ENCODE measurements at regions not wholly inside any gene's neighbourhood (a gene's known extent, or its start where the extent isn't known, plus 50 kb on each side); places are given as distances from the start of the nearest gene placed in this dataset.
"Not testable (repeated sequence)": the region's sequence is repeated elsewhere in the genome, so short reads cannot be mapped to it uniquely, and the experiment has no call there.

DNA sequence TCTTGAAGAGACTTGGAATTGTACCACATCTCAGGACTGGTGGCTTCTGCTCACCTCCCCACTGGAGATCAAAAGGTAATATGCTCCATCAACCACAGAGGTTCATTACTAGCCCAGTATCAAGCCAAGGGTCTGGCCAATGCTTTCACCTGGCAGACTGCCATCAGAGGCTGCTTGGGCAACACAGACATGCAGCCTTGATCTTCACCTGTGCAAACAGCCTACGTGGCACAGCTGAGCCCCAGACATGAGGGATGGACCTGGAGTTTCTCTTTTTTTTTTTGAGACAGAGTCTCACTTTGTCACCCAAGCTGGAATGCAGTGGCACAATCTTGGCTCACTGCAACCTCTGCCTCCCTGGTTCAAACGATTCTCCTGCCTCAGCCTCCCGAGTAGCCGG lies 105.6 kb upstream of the HES1 start:
- no peak overlapping the region for H3K4me3 Mint-ChIP-seq
- no peaks in the 10 kb centered on the region for H3K36me3 Mint-ChIP-seq (ENCODE audit: low read depth)
- no peaks in the 10 kb centered on the region for H3K4me1 Mint-ChIP-seq (ENCODE audit: low read depth)
- no peak overlapping the region for H3K27ac Mint-ChIP-seq
- DNase-seq, result no peak
- no peaks in the 10 kb centered on the region for H3K9me3 Mint-ChIP-seq
- peaks cover 5% of the 10 kb centered on the region for H3K27me3 Mint-ChIP-seq

DNA sequence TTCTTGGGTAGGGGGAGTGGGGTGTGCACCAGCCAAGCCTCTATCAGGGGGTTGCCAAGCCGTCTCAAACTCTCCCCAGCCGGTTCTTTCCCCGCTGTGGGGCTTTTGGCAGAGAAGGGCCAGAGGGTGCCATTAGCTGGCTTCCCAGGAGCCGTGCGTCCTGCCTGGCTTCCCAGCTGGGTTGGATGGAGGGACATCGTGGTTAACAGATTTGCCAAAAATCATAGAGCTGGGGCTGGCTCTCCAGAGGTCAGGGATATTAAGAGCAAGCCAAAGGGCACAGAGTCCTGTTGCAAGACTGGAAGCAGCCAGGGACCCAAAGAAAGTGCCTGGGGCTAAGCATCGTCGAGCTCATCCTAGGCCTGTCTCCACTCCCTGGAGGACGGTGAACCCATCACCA lies 104.6 kb upstream of the HES1 start:
- H3K27me3 Mint-ChIP-seq, result peaks cover 5% of the 10 kb centered on the region
- no peaks in the 10 kb centered on the region for H3K4me1 Mint-ChIP-seq (ENCODE audit: low read depth)
- no peaks in the 10 kb centered on the region for H3K9me3 Mint-ChIP-seq
- no peak for DNase-seq
- no peak overlapping the region for H3K4me3 Mint-ChIP-seq
- no peaks in the 10 kb centered on the region for H3K36me3 Mint-ChIP-seq (ENCODE audit: low read depth)
- no peak overlapping the region for H3K27ac Mint-ChIP-seq

DNA sequence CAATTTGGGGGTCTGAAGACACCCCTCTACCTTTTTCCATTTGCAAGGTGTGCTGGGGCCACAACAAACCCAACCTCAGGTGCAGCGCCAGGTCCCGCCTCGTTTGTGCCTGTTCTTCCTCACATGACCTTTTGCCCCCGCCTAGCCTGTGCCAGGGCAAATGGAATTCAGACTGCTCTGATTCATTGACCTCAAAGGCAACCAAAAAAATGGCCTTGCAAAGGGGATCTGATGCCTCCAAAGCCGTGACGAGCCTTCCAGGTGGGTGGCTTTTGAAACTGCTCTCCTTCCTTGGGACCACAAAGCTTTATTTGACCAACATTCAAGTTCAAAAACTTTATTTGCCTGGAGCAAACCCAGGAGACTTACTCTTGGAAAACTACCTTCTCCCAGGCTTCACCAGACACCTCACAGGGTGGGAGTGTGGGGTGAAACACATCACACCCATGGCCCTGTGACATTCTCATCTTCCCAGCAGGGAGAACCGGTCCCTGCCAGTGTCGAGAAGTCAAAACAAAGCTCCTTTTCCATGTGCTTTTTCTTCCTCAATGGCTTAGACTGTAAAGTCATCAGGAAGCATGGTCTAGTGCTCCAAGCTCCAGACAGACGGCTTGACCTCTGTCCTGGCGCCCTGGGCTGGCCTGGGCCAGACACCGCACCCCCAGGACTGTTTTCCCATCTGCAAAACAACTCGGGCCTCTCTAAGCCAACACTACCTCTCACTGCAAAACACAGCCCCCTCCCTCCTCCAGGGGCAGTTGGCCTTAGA lies 103.9 kb upstream of the HES1 start:
- H3K27ac Mint-ChIP-seq, result no peak overlapping the region
- H3K27me3 Mint-ChIP-seq, result peaks cover 5% of the 10 kb centered on the region
- H3K9me3 Mint-ChIP-seq, result no peaks in the 10 kb centered on the region
- no peaks in the 10 kb centered on the region for H3K36me3 Mint-ChIP-seq (ENCODE audit: low read depth)
- H3K4me3 Mint-ChIP-seq, result no peak overlapping the region
- DNase-seq, result no peak
- no peaks in the 10 kb centered on the region for H3K4me1 Mint-ChIP-seq (ENCODE audit: low read depth)

DNA sequence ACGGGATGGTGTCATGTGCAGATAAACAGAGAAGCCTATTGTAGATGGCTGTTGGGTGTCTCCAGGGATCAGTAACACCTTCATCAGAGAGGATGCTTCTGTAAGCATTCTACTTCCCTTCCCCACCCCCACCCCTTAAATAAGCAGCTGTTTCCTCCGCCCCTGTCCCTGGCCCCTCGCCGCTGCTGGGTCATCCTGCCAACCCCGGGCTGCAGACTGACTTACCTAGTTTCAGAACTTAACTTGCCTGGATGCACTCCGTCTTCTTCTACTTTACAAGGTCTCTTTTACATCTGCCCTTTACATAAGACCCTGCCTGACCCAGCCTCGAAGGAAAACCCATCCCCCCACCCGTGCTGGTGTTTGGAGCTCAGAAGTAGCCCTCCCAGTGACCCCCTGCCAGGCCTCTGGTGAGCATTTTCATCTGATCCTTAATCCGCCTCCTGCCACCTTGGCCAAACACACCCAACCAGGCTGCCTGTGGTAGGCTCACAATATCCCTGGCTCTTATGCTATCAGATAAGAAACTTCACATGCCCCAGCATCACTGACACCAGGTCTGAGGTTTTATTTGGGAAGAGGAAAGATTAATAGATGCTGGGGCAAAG lies 103.0 kb upstream of the HES1 start:
- no peaks in the 10 kb centered on the region for H3K4me1 Mint-ChIP-seq (ENCODE audit: low read depth)
- no peak overlapping the region for H3K4me3 Mint-ChIP-seq
- peaks cover 2% of the 10 kb centered on the region for H3K27me3 Mint-ChIP-seq
- no peak overlapping the region for H3K27ac Mint-ChIP-seq
- H3K9me3 Mint-ChIP-seq, result no peaks in the 10 kb centered on the region
- no peak for DNase-seq
- no peaks in the 10 kb centered on the region for H3K36me3 Mint-ChIP-seq (ENCODE audit: low read depth)

DNA sequence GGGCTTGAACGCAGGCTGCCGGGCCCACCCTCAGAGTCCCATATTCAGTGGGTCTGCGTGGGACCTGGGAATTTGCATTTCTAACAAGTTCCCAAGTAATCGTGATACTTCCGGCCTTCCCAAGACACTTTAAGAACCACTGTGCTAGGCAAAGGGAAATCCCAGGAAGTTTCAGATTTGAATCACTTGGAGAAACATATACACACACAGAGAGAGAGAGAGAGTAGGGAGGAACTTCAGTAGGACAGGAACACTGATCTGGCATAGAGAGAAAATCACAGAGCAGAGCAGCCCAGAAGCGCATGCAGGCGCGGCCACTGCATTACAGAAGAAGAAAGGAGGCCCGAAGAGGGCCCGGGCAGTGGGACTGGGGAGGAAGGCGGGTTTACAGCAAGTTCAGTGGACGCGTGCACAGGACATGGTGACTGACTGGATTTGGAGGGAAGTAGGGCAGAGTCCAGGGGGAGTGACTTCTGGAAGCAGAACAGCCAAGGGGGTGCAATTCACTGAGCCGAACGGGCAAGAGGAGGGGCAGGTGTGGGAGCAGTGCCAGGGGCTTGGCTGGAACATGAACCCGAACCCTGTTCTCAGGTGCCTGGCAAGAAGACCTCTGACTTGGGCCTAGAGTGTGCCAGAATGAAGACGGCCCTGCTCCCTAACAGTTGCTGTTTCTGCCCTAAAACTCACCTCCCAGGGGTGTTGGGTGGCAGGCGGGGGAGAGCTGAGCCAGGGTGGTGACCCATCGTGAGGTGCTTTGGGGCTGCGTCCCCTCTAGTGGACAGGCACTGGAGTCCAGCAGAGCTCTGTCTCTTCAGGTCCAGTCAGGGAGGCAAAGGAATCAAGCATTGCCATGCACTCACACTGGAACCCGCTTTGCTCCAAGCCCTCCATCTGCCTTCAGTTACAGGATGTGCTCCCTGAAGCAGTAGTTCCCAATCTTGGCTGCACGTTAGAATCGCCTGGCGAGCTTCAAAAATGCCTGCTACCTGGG lies 101.3 kb upstream of the HES1 start:
- Mint-ChIP-seq H3K4me1 (ENCODE audit: low read depth) (no peaks in the 10 kb centered on the region), H3K36me3 (ENCODE audit: low read depth) (no peaks in the 10 kb centered on the region), H3K4me3 (no peak overlapping the region), H3K27ac (no peak overlapping the region), H3K27me3 (peaks cover 3% of the 10 kb centered on the region), H3K9me3 (no peaks in the 10 kb centered on the region)
- DNase-seq, result no peak

DNA sequence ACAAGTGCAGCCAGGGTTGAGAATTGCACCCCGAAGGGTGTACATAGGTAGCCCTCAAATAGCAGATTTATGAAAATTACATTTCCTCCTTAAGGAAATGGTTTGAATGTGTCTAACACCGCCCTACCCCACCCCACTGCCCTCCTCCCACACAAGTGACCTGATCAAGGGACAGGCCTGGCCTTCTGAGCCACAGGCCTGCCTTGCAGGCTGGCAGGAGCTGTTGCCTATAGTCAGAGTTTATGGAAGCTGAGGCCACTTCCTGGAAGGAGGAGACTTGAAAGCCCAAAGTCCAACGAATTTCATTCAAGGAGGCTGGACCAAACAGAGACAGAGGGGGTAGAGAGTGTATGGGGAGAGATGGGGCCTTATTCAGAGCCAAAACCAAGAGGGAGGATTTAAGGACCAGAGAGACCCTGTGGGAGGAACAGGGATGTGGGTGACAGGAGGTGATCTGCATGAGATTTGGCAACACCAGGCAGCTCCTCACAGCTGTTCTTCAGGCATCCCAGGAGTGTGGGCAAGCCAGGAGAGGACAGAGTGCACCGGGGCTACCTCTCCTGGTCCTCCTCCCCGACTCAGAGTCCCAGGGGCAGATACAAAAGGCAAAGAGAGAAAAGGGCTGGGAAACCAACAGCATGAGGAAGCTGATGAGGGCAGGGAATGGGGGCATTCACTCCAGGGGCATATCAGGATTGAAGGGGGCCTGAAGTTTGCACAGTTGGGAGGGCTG lies 100.4 kb upstream of the HES1 start:
- Mint-ChIP-seq H3K9me3 (no peaks in the 10 kb centered on the region), H3K4me3 (no peak overlapping the region)

DNA sequence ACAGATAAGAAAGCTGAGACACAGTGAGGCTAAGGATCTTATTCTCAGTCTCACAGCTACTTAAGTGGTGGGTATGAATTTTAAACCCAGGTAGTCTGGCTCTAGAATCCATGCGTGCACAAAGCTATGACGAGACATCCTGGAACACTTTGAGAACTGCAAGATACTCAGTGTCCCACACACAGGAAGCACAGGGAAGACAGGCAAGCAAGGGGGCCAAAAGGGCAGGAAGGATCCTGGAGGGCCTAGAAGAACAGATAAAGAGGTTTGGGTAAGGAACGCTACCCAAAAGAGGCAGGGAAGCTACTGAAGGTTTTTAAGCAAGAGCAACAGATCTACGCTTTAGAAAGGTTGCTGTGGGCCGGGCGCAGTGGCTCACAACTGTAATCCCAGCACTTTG lies 99.1 kb upstream of the HES1 start:
- Mint-ChIP-seq H3K36me3 (ENCODE audit: low read depth) (no peaks in the 10 kb centered on the region), H3K4me1 (ENCODE audit: low read depth) (no peaks in the 10 kb centered on the region), H3K4me3 (no peak overlapping the region), H3K9me3 (no peaks in the 10 kb centered on the region), H3K27me3 (peaks cover 3% of the 10 kb centered on the region), H3K27ac (no peak overlapping the region)
- no peak for DNase-seq

More for the DNA sequence above, 100.4 kb upstream of the HES1 start:
- Mint-ChIP-seq H3K36me3 (ENCODE audit: low read depth) (no peaks in the 10 kb centered on the region), H3K27ac (no peak overlapping the region), H3K4me1 (ENCODE audit: low read depth) (no peaks in the 10 kb centered on the region), H3K27me3 (peaks cover 3% of the 10 kb centered on the region)
- DNase-seq, result no peak

DNA sequence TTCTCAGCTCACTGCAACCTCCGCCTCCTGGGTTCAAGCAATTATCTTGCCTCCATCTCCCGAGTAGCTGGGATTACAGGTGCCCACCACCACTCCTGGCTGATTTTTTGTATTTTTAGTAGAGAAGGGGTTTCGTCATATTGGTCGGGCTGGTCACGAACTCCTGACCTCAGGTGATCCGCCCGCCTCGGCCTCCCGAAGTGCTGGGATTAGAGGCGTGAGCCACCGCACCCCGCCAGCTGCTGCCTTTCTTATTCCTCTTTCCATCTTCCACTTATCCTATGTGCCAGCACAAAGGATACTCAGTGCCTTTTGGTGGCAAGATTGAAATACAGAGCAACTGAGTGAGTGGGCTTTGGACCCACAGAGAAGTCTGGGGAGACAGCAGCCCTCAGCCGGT lies 97.6 kb upstream of the HES1 start:
- H3K4me1 Mint-ChIP-seq (ENCODE audit: low read depth); H3K27ac Mint-ChIP-seq; H3K36me3 Mint-ChIP-seq (ENCODE audit: low read depth); H3K27me3 Mint-ChIP-seq; DNase-seq; H3K4me3 Mint-ChIP-seq; H3K9me3 Mint-ChIP-seq: not testable (repeated sequence)

DNA sequence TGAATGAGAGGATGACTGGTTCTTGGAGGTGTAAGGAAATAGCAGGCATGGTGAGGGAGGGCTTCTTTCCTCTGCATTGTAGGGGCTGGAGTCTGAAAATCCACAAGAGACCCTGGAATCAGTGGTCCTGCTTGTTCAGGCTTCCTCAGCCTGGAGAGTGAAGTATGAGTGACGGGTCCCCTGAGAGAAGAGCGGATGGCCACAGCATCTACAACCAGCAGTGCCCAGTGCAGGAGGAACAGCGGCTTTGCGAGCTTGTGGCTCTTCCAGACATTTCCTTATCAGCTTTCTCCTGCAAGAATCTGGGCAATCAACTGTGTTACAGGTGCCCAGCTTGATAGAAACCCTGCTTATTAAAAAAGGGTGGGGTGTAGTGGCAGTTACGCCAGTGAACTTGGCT lies 97.0 kb upstream of the HES1 start:
- Mint-ChIP-seq H3K9me3 (no peaks in the 10 kb centered on the region), H3K4me3 (no peak overlapping the region), H3K36me3 (ENCODE audit: low read depth) (no peaks in the 10 kb centered on the region), H3K27me3 (peaks cover 3% of the 10 kb centered on the region), H3K27ac (no peak overlapping the region), H3K4me1 (ENCODE audit: low read depth) (no peaks in the 10 kb centered on the region)
- no peak for DNase-seq

DNA sequence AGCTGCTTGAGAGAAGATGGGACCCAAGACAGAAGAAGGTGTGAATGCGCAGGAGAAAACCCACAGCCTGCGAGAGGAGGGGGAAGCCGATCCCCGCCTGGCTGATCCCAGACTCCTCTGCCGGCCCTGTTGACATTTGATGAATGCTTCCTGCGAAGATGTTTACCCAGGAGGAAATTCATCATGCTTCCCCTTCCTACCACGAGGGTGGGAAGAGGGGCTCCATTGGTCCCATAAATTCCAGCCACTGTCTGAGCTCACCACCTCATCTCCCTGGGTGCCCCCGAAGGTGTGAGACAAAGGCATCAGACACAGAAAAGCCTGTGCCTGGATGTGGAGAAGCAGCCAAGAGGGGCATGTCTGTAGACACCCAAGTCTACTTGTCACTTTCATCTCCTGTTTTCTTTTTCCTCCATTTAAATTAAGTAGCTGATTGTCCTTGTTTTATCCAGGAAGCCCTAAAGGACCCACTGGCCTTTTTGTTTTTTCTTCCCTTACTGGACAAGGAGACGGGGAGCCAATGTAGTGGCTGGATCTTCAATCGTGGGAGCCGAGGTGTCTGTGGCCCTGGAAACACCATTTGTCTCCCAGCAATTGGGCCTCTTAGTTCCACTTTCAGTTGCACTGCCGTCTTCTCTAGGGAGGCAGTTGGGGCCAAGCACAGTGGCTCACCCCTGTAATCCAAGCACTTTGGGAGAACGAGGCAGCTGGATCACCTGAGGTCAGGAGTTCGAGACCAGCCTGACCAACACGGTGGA lies 95.3 kb upstream of the HES1 start:
- no peaks in the 10 kb centered on the region for H3K9me3 Mint-ChIP-seq
- peaks cover 3% of the 10 kb centered on the region for H3K27me3 Mint-ChIP-seq
- H3K4me1 Mint-ChIP-seq (ENCODE audit: low read depth), result no peaks in the 10 kb centered on the region
- H3K27ac Mint-ChIP-seq, result no peak overlapping the region
- no peak overlapping the region for H3K4me3 Mint-ChIP-seq
- no peaks in the 10 kb centered on the region for H3K36me3 Mint-ChIP-seq (ENCODE audit: low read depth)
- DNase-seq, result no peak

DNA sequence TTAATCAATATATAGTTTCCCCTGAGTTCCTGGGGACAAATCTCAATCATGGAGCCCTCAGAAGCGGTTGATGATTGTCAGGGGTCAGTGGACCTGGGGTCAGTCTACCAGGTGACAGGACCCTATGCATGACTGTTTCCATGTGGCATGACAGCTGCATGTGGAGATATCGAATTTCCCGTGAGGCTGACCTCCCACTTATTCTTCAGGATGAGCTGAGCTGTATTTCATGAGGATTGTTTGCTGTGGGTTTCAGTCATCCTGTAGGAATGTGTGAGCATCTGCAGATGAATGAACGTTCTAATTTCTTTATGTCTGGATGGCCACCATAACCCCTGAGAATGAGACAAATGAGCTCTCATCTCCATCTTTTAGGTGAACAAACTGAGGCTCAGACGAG lies 93.0 kb upstream of the HES1 start:
- DNase-seq, result no peak

DNA sequence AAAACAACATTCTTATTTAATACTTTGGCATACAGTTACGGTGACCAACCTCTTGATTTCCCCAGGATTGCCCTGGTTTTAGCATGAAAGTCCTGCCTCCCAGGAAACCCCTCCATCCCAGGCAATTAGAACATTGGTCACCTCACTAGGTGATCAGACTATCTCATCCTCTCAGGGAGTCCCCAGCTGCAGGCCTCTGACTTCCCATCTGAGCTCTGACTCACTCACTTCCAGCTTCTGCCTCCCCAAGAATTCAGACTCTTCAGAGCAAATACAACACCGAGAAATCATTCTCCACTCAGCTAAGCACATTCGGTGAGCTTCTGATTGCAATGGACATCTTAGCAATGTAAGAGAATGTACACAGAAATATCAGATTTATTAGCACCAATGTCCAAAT lies 92.4 kb upstream of the HES1 start:
- no peaks in the 10 kb centered on the region for H3K4me1 Mint-ChIP-seq (ENCODE audit: low read depth)
- no peaks in the 10 kb centered on the region for H3K36me3 Mint-ChIP-seq (ENCODE audit: low read depth)
- H3K9me3 Mint-ChIP-seq, result no peaks in the 10 kb centered on the region
- H3K27me3 Mint-ChIP-seq, result no peaks in the 10 kb centered on the region
- no peak overlapping the region for H3K4me3 Mint-ChIP-seq
- no peak overlapping the region for H3K27ac Mint-ChIP-seq
- DNase-seq, result no peak

More for the DNA sequence above, 93.0 kb upstream of the HES1 start:
- no peaks in the 10 kb centered on the region for H3K4me1 Mint-ChIP-seq (ENCODE audit: low read depth)
- H3K36me3 Mint-ChIP-seq (ENCODE audit: low read depth), result no peaks in the 10 kb centered on the region
- peaks cover under 1% of the 10 kb centered on the region for H3K27me3 Mint-ChIP-seq
- H3K4me3 Mint-ChIP-seq, result no peak overlapping the region
- H3K9me3 Mint-ChIP-seq, result no peaks in the 10 kb centered on the region
- no peak overlapping the region for H3K27ac Mint-ChIP-seq

DNA sequence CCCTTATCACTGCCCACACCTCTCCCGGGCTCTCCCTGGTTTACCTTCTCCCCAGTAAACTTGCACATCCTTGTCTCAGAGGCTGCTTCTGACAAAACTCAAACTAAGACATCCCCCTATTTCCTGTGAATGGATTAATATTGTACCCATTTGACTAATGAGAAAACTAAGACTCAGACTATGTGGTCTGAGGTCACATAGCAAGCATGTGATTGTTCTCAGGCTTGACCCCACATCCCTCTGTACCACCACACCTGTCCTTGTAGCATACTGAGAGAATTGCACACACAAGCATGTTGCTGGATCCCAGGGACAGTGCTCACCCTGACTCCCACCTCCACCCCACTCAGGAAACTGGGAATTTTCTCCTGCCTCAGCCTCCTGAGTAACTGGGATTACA lies 90.7 kb upstream of the HES1 start:
- Mint-ChIP-seq H3K4me3 (no peak overlapping the region), H3K27ac (no peak overlapping the region)

DNA sequence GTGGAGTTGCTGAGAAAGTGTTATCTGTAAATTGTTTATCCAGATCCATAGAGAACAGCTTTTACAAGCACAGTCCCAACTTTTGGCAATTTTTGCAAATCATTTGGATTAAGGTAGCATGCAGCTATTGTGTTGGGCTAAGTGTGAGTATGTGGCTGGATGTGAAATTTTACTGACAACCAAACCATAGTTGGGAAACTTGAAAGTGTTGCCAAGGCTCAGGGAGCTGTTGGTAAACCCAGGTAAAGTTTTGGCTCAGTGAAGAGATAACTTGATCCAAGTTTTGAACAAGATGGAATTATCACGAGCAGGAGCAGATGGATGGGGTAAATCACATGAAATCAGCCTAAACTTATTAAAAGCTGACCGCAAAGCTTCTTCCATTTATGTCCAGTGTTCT lies 90.0 kb upstream of the HES1 start:
- Mint-ChIP-seq H3K4me1 (ENCODE audit: low read depth) (no peaks in the 10 kb centered on the region), H3K27ac (no peak overlapping the region), H3K4me3 (no peak overlapping the region), H3K27me3 (no peaks in the 10 kb centered on the region), H3K36me3 (ENCODE audit: low read depth) (no peaks in the 10 kb centered on the region), H3K9me3 (peaks cover 9% of the 10 kb centered on the region)
- no peak for DNase-seq

More for the DNA sequence above, 90.7 kb upstream of the HES1 start:
- no peaks in the 10 kb centered on the region for H3K4me1 Mint-ChIP-seq (ENCODE audit: low read depth)
- DNase-seq, result no peak
- peaks cover 2% of the 10 kb centered on the region for H3K9me3 Mint-ChIP-seq
- H3K27me3 Mint-ChIP-seq, result no peaks in the 10 kb centered on the region
- H3K36me3 Mint-ChIP-seq (ENCODE audit: low read depth), result no peaks in the 10 kb centered on the region

All from activated T-cell treated with anti-CD3 and anti-CD28 coated beads, Interleukin-2, amount 50 U/mL, for 24 hours (primary cell).